Erythroblast (primary cell): ENCODE measurements at regions not wholly inside any gene's neighbourhood (a gene's known extent, or its start where the extent isn't known, plus 50 kb on each side); places are given as distances from the start of the nearest gene placed in this dataset.

Experiments used
- GATA1 ChIP-seq: IDR thresholded peaks from 2 replicates; pipeline ENCODE4 v1.6.1; 2011; ENCODE audit warnings: low read depth, mild to moderate bottlenecking, control low read depth, low read length, moderate library complexity
- POLR2A ChIP-seq: IDR thresholded peaks from 2 replicates; pipeline ENCODE4 v1.6.1; 2011; ENCODE audit warnings: mild to moderate bottlenecking, low read length

DNA sequence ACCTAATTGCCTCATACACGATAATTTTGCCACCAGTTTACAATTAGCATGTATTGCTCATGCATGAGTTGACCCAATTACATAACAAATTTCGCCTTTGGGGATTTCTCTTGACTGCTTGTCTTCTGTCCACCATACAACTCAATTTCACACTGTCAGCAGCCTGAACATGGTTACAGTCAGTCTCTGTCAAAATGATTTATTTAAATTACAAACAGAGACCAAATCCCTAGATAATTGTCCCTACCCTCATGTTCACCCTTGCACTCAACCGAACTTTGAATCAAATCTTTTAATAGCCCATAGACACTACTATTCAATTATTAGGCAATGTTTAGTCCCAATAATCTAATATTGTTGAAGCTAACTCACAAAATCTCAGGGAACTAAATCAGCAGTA is 59.7 kb upstream of the NEBL start:
- TF ChIP-seq POLR2A (no peak), GATA1 (no peak)
